ENCODE measurements at regions not wholly inside any gene's neighbourhood (a gene's known extent, or its start where the extent isn't known, plus 50 kb on each side); places are given as distances from the start of the nearest gene placed in this dataset.

DNA sequence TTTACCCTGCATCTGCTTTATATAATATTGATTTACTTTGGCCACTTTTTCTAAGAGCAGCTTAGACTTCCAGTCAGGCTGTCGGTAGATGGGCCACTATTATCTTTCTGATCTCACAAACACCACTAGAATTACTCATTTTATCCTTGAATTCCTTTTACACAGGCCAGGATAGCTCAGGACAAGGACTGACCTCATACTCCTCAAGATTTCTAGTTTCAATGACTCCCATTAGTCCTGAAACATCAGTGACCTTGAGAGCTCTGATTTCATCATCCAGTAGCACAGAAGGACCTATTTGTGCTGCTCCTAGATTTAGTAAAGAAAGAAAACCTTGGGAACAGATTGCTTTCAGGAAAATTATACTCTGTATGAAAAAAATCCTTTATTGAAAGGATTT lies 727.9 kb upstream of the PTPRD start:
- no peak overlapping the region for H3K4me3 ChIP-seq
- DNase-seq, result peak in 2 of 7 donors; percentile 4 to 5

DNA sequence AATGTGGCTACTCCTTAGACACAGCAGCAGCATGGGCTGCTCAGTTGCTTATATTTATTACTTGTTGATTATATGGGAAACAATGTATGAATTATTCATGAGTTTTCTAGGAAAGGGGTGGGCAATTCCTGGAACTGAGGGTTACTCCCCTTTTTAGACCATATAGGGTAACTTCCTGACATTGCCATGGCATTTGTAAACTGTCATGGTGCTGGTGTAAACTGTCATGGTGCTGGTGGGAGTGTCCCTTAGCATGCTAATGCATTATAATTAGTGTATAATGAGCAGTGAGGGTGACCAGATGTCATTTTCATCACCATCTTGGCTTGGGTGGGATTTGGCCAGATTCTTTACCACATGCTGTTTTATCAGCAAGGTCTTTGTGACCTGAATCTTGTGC lies 734.6 kb upstream of the PTPRD start:
- H3K36me3 ChIP-seq (replicated peaks in 1 of 2), result no peaks in the 10 kb centered on the region
- H3K27me3 ChIP-seq, result no peaks in the 10 kb centered on the region
- no peak overlapping the region for H3K4me3 ChIP-seq
- no peak for TF ChIP-seq CTCF (IDR thresholded peaks at IDR 0.05)
- no peak for TF ChIP-seq POLR2A (IDR thresholded peaks at IDR 0.05)
- DNase-seq, result no peak
- H3K9me3 ChIP-seq (replicated peaks in 1 of 3), result no peaks in the 10 kb centered on the region
- H3K27ac ChIP-seq, result no peak overlapping the region
- no peaks in the 10 kb centered on the region for H3K4me1 ChIP-seq (replicated peaks in 1 of 2)
- intact Hi-C loops (cut with DNase I), result no loop called here

More for the DNA sequence above, 727.9 kb upstream of the PTPRD start:
- TF ChIP-seq POLR2A (IDR thresholded peaks at IDR 0.05), result no peak
- no peak for TF ChIP-seq CTCF (IDR thresholded peaks at IDR 0.05)
- no peak overlapping the region for H3K27ac ChIP-seq
- no peaks in the 10 kb centered on the region for H3K9me3 ChIP-seq (replicated peaks in 1 of 3)
- H3K36me3 ChIP-seq (replicated peaks in 1 of 2), result no peaks in the 10 kb centered on the region
- 23 to 46% (median 30%) methylated on average over 1 of the region's 1 CpG for WGBS, 4 donors
- intact Hi-C loops (cut with DNase I), result no loop called here
- H3K27me3 ChIP-seq, result no peaks in the 10 kb centered on the region
- no peaks in the 10 kb centered on the region for H3K4me1 ChIP-seq (replicated peaks in 1 of 2)

GRCh38 chr9:11348366-11348765 lies 735.6 kb upstream of the PTPRD start:
- no peaks in the 10 kb centered on the region for H3K27me3 ChIP-seq
- no peak overlapping the region for H3K27ac ChIP-seq
- no peak overlapping the region for H3K4me3 ChIP-seq
- TF ChIP-seq CTCF (IDR thresholded peaks at IDR 0.05) (no peak), POLR2A (IDR thresholded peaks at IDR 0.05) (no peak)
- WGBS, 4 donors, result 72 to 85% (median 76%) methylated on average over 5 of the region's 5 CpGs
- DNase-seq, result no peak
- no peaks in the 10 kb centered on the region for H3K36me3 ChIP-seq (replicated peaks in 1 of 2)
- intact Hi-C loops (cut with DNase I), result no loop called here
- no peaks in the 10 kb centered on the region for H3K4me1 ChIP-seq (replicated peaks in 1 of 2)
- H3K9me3 ChIP-seq (replicated peaks in 1 of 3), result no peaks in the 10 kb centered on the region

DNA sequence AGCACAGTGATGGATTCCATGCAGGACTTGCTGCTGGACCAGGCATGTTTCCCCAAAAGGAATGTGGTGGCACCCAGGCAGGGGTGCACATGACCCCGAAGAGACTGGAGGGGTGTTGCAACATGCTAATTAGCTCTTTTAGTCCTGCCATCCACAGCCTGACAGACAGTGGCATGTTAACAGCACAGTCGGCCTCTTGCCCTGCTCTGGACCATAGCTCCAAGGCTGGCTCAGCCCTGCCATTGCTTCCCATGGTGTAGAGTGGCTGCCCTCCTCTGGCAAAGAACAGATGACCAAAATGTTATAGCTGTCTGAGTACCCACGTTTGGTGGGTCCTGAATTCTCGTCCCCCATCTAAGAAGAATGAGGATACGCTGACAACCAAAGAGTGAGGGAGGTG lies 736.4 kb upstream of the PTPRD start:
- TF ChIP-seq POLR2A (IDR thresholded peaks at IDR 0.05), result no peak
- no peak for TF ChIP-seq CTCF (IDR thresholded peaks at IDR 0.05)
- H3K36me3 ChIP-seq (replicated peaks in 1 of 2), result no peaks in the 10 kb centered on the region
- intact Hi-C loops (cut with DNase I), result no loop called here
- H3K9me3 ChIP-seq (replicated peaks in 1 of 3), result no peaks in the 10 kb centered on the region
- H3K27me3 ChIP-seq, result no peaks in the 10 kb centered on the region
- DNase-seq, result no peak
- no peaks in the 10 kb centered on the region for H3K4me1 ChIP-seq (replicated peaks in 1 of 2)
- H3K4me3 ChIP-seq, result no peak overlapping the region
- 74 to 87% (median 80%) methylated on average over 3 to 5 of the region's 5 CpGs for WGBS, 4 donors
- H3K27ac ChIP-seq, result no peak overlapping the region
